ENCODE measurements at regions not wholly inside any gene's neighbourhood (a gene's known extent, or its start where the extent isn't known, plus 50 kb on each side); places are given as distances from the start of the nearest gene placed in this dataset.
"Not testable (repeated sequence)": the region's sequence is repeated elsewhere in the genome, so short reads cannot be mapped to it uniquely, and the experiment has no call there.

- ChIA-PET POLR2A (no interaction called here), CTCF (interaction anchor here (0.6 to 2.9 kb wide), 18 partner anchors 10 to 936 kb away, joined by 3 to 14 read pairs (median 4); no protein-coding TSS in a partner anchor)
Measured at GRCh38 chr14:71753126-71753830, 179.0 kb upstream of the RGS6 start.

GRCh38 chr14:71753976-71754375, 178.3 kb upstream of the RGS6 start:
- CTCF ChIA-PET = interaction anchor here (0.6 to 2.9 kb wide), 7 partner anchors 14 to 936 kb away, joined by 3 to 12 read pairs (median 5); no protein-coding TSS in a partner anchor
- POLR2A ChIA-PET = no interaction called here

- POLR2A ChIA-PET = no interaction called here
- CTCF ChIA-PET = interaction anchor here (0.6 to 2.9 kb wide), 3 partner anchors 195 to 651 kb away, joined by 3 to 12 read pairs (median 9); no protein-coding TSS in a partner anchor
Measured at GRCh38 chr14:71754422-71755095, 177.7 kb upstream of the RGS6 start.

GRCh38 chr14:71758229-71758951, 173.8 kb upstream of the RGS6 start:
- CTCF ChIA-PET = interaction anchor here (1.3 kb wide), 1 partner anchor 655 kb away, joined by 3 read pairs; no protein-coding TSS in a partner anchor
- POLR2A ChIA-PET = no interaction called here

GRCh38 chr14:71762575-71762974, 169.7 kb upstream of the RGS6 start:
- CTCF ChIA-PET = no interaction called here
- POLR2A ChIA-PET = no interaction called here

GRCh38 chr14:71764701-71765382, 167.4 kb upstream of the RGS6 start:
- ChIA-PET POLR2A (no interaction called here), CTCF (no interaction called here)

- POLR2A ChIA-PET = no interaction called here
- CTCF ChIA-PET = no interaction called here
Measured at GRCh38 chr14:71765505-71765904, 166.7 kb upstream of the RGS6 start.

GRCh38 chr14:71770431-71770830, 161.8 kb upstream of the RGS6 start:
- POLR2A ChIA-PET = no interaction called here
- CTCF ChIA-PET = interaction anchor here (1.1 kb wide), 1 partner anchor 448 kb away, joined by 3 read pairs; no protein-coding TSS in a partner anchor

- POLR2A ChIA-PET, CTCF ChIA-PET: not testable (repeated sequence)
Measured at GRCh38 chr14:71771421-71771820, 160.8 kb upstream of the RGS6 start.

GRCh38 chr14:71771996-71772395, 160.2 kb upstream of the RGS6 start:
- POLR2A ChIA-PET, CTCF ChIA-PET: not testable (repeated sequence)

- ChIA-PET CTCF (no interaction called here), POLR2A (no interaction called here)
Measured at GRCh38 chr14:71773898-71774481, 158.2 kb upstream of the RGS6 start.

- ChIA-PET POLR2A (no interaction called here), CTCF (no interaction called here)
Measured at GRCh38 chr14:71776471-71777360, 155.5 kb upstream of the RGS6 start.

GRCh38 chr14:71780075-71780474, 152.2 kb upstream of the RGS6 start:
- CTCF ChIA-PET = no interaction called here

GRCh38 chr14:71780822-71781221, 151.4 kb upstream of the RGS6 start:
- ChIA-PET CTCF (no interaction called here), POLR2A (no interaction called here)

More at GRCh38 chr14:71780075-71780474, 152.2 kb upstream of the RGS6 start:
- POLR2A ChIA-PET = no interaction called here

- CTCF ChIA-PET = no interaction called here
- POLR2A ChIA-PET = no interaction called here
Measured at GRCh38 chr14:71783088-71783487, 149.1 kb upstream of the RGS6 start.

GRCh38 chr14:71783786-71784185, 148.4 kb upstream of the RGS6 start:
- ChIA-PET POLR2A (no interaction called here), CTCF (no interaction called here)

GRCh38 chr14:71789005-71789404, 143.2 kb upstream of the RGS6 start:
- POLR2A ChIA-PET = no interaction called here
- CTCF ChIA-PET = no interaction called here

GRCh38 chr14:71799841-71800240, 132.4 kb upstream of the RGS6 start:
- POLR2A ChIA-PET = no interaction called here
- CTCF ChIA-PET = no interaction called here

- POLR2A ChIA-PET = no interaction called here
Measured at GRCh38 chr14:71800878-71801277, 131.4 kb upstream of the RGS6 start.

More at GRCh38 chr14:71800878-71801277, 131.4 kb upstream of the RGS6 start:
- CTCF ChIA-PET = no interaction called here

Data from activated CD8-positive, alpha-beta memory T cell treated with anti-CD3 and anti-CD28 coated beads for 36 hours (primary cell).